ENCODE measurements at regions not wholly inside any gene's neighbourhood (a gene's known extent, or its start where the extent isn't known, plus 50 kb on each side); places are given as distances from the start of the nearest gene placed in this dataset.

DNA sequence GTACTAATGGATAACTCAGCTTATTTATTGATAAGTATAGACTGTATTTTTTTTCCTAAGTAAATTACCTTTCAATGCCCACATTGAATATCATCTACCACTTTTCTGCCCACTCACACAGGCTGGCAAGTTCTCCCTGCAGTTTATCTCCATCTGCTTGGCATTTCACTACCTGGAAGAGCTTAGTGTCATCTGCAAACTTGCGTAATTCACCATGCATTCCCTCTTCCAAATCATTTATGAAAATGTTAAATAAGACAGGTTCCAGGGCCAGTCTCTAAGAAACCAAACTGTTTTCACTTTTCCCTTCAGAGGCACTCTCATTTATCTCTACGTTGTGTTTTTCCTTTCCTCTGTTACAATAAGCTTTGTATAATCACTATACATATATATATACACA lies 1076.6 kb downstream of the IGSF11 start:
- TF ChIP-seq, protein P1, sequence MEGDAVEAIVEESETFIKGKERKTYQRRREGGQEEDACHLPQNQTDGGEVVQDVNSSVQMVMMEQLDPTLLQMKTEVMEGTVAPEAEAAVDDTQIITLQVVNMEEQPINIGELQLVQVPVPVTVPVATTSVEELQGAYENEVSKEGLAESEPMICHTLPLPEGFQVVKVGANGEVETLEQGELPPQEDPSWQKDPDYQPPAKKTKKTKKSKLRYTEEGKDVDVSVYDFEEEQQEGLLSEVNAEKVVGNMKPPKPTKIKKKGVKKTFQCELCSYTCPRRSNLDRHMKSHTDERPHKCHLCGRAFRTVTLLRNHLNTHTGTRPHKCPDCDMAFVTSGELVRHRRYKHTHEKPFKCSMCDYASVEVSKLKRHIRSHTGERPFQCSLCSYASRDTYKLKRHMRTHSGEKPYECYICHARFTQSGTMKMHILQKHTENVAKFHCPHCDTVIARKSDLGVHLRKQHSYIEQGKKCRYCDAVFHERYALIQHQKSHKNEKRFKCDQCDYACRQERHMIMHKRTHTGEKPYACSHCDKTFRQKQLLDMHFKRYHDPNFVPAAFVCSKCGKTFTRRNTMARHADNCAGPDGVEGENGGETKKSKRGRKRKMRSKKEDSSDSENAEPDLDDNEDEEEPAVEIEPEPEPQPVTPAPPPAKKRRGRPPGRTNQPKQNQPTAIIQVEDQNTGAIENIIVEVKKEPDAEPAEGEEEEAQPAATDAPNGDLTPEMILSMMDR (IDR thresholded peaks at IDR 0.05), result no peak
- Histone ChIP-seq H3K9me3 (no peaks in the 10 kb centered on the region), H3K4me1 (no peaks in the 10 kb centered on the region), H3K4me3 (no peak overlapping the region), H3K9ac (ENCODE audit: low read depth in 2 of 2, low read length in 2 of 2) (no peak overlapping the region), H3K36me3 (no peaks in the 10 kb centered on the region), H3K27ac (no peak overlapping the region), H3K27me3 (no peaks in the 10 kb centered on the region)
- intact Hi-C loops (cut with DNase I), result no loop called here
- DNase-seq, result no peak

DNA sequence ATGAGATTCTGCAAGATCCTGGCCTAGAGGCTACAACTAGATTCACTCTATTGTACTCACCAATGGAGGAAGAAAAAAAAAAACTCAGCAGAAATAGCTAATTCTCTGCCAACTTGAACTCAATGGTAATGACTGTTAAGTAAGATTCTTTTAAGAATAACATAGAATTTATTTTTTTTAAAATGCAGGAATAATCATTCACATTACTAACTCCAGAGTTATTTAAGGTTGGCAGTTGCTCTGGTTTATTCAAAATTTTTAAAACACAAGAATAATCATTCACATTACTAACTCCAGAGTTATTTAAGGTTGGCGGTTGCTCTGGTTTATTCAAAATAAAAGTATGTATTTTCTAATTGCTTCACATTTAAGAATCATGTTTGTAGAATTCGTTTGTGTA lies 1071.9 kb downstream of the IGSF11 start:
- intact Hi-C loops (cut with DNase I), result no loop called here
- no peaks in the 10 kb centered on the region for H3K4me1 ChIP-seq
- no peak overlapping the region for H3K9ac ChIP-seq (ENCODE audit: low read depth in 2 of 2, low read length in 2 of 2)
- TF ChIP-seq, protein P1 (IDR thresholded peaks at IDR 0.05), result no peak
- no peak for DNase-seq
- H3K27me3 ChIP-seq, result no peaks in the 10 kb centered on the region
- H3K36me3 ChIP-seq, result no peaks in the 10 kb centered on the region
- no peak overlapping the region for H3K27ac ChIP-seq
- H3K9me3 ChIP-seq, result no peaks in the 10 kb centered on the region
- H3K4me3 ChIP-seq, result no peak overlapping the region

DNA sequence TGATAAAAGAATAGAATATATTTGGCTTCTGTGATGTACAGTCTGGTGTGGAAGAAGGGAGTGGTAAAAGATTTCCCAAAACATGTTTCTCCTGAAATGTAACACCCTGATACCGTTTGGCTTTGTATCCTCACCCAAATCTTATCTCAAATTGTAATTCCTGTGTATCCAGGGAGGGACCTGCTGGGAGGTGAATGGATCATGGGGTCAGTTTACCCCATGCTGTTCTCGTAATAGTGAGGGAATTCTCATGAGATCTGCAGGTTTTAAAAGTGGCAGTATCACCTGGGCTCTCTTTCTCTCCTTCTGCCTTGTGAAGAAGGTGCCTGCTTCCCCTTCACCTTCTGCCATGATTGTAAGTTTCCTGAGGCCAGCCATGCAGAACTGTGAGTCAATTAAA lies 1070.8 kb downstream of the IGSF11 start:
- TF ChIP-seq, protein P1 (IDR thresholded peaks at IDR 0.05), result no peak
- no peak for DNase-seq
- Histone ChIP-seq H3K9me3 (no peaks in the 10 kb centered on the region), H3K36me3 (no peaks in the 10 kb centered on the region), H3K9ac (ENCODE audit: low read depth in 2 of 2, low read length in 2 of 2) (no peak overlapping the region), H3K4me1 (no peaks in the 10 kb centered on the region), H3K27ac (no peak overlapping the region), H3K4me3 (no peak overlapping the region), H3K27me3 (no peaks in the 10 kb centered on the region)
- intact Hi-C loops (cut with DNase I), result no loop called here

DNA sequence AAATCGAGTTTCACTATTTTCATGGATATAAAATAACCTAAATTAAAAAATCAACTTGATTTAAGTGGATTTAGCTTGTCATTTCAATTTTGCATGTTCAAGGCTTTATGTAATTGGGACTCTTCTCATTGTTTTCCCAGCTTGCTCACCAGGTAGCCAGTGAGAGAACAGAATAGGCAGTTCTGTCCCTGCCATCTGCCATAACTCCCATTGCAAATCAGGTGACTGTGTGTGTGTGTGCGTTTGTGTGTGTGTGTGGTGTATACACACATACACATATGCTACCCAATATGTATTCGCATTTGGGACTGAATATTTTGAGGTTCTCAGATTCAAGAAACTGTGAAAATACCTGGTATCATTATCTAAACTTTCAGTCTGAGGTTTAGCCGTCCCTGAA lies 1069.8 kb downstream of the IGSF11 start:
- H3K4me1 ChIP-seq, result no peaks in the 10 kb centered on the region
- DNase-seq, result no peak
- no peaks in the 10 kb centered on the region for H3K27me3 ChIP-seq
- no peak overlapping the region for H3K9ac ChIP-seq (ENCODE audit: low read depth in 2 of 2, low read length in 2 of 2)
- no peak overlapping the region for H3K4me3 ChIP-seq
- no peaks in the 10 kb centered on the region for H3K9me3 ChIP-seq
- H3K27ac ChIP-seq, result no peak overlapping the region
- intact Hi-C loops (cut with DNase I), result no loop called here
- TF ChIP-seq, protein P1 (IDR thresholded peaks at IDR 0.05), result no peak
- no peaks in the 10 kb centered on the region for H3K36me3 ChIP-seq

DNA sequence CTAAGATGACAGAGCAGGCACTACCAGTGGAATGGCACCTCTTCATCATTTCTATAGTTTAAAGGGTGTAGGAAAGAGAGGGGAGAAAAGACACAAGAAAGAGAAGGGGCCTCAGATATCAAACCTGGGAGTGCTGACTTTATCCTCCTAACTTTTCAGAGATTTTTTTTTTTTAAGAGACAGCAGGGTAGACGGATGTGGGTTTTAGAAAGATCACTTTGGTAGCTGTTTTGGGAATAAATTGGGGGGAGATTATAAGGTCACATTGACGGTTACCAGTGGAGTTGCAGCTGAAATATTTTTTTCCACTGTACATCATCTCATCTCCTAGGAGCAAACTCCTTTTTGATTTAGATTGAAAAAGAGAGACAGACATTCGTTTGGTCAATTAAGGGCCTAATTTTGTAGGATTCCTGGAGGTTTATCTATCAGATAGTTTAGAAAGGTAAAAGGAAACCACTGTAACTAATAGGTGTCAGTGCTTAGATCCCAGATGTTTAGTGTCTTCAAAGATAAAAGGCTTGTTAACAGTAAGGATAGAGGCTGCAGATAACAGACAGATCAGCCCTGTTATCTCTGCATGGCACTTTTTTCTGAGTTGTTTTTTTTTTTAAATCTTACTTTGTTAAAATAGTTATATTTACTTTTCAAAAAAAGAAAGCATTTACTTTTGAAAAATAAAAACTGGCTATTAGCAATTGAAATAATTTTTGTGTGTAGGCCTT lies 1057.0 kb downstream of the IGSF11 start:
- Histone ChIP-seq H3K27me3 (no peaks in the 10 kb centered on the region), H3K27ac (no peak overlapping the region), H3K4me1 (no peaks in the 10 kb centered on the region), H3K9ac (ENCODE audit: low read depth in 2 of 2, low read length in 2 of 2) (no peak overlapping the region), H3K9me3 (no peaks in the 10 kb centered on the region), H3K36me3 (no peaks in the 10 kb centered on the region), H3K4me3 (no peak overlapping the region)
- TF ChIP-seq, protein P1 (IDR thresholded peaks at IDR 0.05), result no peak
- intact Hi-C loops (cut with DNase I), result no loop called here
- DNase-seq, result no peak

All from colonic mucosa (tissue), 4 donors.